ENCODE measurements at regions not wholly inside any gene's neighbourhood (a gene's known extent, or its start where the extent isn't known, plus 50 kb on each side); places are given as distances from the start of the nearest gene placed in this dataset.

DNA sequence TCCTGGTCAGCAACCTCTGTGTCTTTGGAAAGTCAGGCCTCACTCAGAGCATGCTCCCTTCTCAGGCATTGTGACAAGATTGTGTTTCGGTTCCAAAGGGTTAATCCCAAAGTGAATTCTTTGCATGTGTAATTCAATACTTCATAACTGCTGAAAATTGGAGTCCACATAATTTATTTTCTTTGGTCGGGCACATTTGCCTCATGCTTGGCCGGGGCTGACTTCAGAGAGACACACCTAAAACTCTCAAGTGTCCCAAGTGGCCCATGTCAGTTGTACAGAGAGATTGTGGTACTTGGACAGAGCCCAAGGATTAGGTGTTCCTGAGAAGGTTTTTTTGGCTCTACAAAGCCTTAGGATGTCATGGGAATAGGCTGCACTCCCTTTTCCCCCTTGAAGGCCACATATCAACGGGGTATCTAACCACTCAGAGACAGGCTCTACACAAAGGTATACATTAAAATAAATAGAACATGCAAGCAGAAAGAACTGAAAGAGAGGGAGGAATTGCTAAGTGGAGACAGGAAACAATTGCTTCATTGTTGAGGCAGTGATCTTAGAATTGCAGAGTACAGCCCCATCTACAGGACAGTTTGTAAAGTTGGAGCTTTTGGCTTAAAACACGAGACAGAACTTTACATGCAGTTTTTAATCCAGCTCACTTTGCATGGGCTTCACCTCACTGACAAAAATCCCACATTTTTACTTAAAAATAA is 1232.3 kb upstream of the ZEB2 start:
- no peaks in the 10 kb centered on the region for H3K27me3 ChIP-seq
- peak; percentile 78 to 93 for DNase-seq (ENCODE audit: low read depth in 1 of 2, low spot score in 1 of 2)
- TF ChIP-seq, protein P1, sequence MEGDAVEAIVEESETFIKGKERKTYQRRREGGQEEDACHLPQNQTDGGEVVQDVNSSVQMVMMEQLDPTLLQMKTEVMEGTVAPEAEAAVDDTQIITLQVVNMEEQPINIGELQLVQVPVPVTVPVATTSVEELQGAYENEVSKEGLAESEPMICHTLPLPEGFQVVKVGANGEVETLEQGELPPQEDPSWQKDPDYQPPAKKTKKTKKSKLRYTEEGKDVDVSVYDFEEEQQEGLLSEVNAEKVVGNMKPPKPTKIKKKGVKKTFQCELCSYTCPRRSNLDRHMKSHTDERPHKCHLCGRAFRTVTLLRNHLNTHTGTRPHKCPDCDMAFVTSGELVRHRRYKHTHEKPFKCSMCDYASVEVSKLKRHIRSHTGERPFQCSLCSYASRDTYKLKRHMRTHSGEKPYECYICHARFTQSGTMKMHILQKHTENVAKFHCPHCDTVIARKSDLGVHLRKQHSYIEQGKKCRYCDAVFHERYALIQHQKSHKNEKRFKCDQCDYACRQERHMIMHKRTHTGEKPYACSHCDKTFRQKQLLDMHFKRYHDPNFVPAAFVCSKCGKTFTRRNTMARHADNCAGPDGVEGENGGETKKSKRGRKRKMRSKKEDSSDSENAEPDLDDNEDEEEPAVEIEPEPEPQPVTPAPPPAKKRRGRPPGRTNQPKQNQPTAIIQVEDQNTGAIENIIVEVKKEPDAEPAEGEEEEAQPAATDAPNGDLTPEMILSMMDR (IDR thresholded peaks at IDR 0.05; ENCODE audit: low read depth, low read length) = peak; percentile 76
- no peaks in the 10 kb centered on the region for H3K36me3 ChIP-seq
- no peaks in the 10 kb centered on the region for H3K9me3 ChIP-seq (ENCODE audit: low read depth)
- H3K4me1 ChIP-seq (ENCODE audit: low read depth) = peaks cover 34% of the 10 kb centered on the region
- H3K4me3 ChIP-seq = no peak overlapping the region
- peak overlapping the region; percentile 34 for H3K27ac ChIP-seq

DNA sequence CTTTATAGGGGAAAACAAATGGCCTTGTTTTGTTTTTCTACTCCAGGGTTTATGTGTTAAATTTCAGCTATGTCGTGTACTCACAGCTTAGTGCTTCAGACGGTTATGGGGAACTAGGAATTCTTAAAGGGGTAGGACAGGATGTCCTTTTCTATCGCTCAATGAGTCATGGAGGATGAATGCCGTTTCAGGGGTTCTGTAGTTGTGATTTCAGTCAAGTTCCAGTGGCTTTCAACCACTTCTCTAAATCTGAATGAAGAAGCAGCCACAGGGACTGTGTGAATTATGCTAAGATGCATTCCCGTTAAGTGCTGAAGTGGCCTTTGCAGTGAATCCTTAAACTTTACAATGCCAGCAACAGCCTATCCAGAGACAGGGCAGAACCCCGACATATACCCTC is 1231.7 kb upstream of the ZEB2 start:
- no peaks in the 10 kb centered on the region for H3K27me3 ChIP-seq
- no peak overlapping the region for H3K27ac ChIP-seq
- H3K9me3 ChIP-seq (ENCODE audit: low read depth) = no peaks in the 10 kb centered on the region
- no peak overlapping the region for H3K4me3 ChIP-seq
- DNase-seq (ENCODE audit: low read depth in 1 of 2, low spot score in 1 of 2) = peak in 1 of 2 donors; percentile 74
- TF ChIP-seq, protein P1 (IDR thresholded peaks at IDR 0.05; ENCODE audit: low read depth, low read length) = no peak
- peaks cover 34% of the 10 kb centered on the region for H3K4me1 ChIP-seq (ENCODE audit: low read depth)
- H3K36me3 ChIP-seq = no peaks in the 10 kb centered on the region

DNA sequence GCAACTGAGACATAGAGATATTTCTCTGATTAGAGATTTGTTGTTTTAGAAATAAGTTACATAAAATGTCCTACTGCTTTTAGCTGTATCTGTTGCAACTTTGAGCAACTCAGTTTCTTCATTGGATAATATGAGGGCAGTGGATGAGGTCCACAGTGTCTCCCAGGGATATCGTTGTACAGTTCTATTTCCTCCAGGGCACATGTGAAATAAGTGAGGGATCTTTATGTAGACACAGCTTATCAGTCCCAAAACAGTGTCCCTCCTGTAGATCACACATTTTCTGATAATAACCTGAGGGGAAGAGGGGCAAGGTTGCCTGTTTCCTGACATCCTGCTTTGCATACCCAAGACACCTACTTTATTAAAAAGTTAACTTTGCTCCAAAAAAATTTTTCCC is 1231.2 kb upstream of the ZEB2 start:
- DNase-seq (ENCODE audit: low read depth in 1 of 2, low spot score in 1 of 2) = no peak
- Histone ChIP-seq H3K27ac (no peak overlapping the region), H3K4me3 (no peak overlapping the region), H3K27me3 (no peaks in the 10 kb centered on the region), H3K36me3 (no peaks in the 10 kb centered on the region), H3K4me1 (ENCODE audit: low read depth) (peaks cover 34% of the 10 kb centered on the region), H3K9me3 (ENCODE audit: low read depth) (no peaks in the 10 kb centered on the region)
- TF ChIP-seq, protein P1 (IDR thresholded peaks at IDR 0.05; ENCODE audit: low read depth, low read length) = no peak

DNA sequence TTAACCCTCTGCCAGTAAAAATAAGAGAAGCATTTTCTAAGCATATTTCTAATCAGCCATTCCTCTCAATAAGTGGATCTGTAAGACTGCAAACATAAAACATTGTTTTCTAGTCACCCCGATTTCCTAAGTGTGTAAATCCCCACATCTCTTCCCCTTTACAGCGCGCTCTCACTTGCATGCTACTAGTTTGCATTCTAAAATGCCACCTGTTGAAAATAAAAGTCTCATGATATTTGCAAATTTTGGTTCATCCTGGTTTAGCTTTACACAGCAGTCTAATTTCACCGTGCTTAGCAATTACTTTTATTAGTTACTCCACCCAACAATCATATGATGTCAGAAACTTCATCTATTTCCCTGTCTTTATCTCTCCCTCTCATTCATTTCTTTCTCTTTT is 1230.7 kb upstream of the ZEB2 start:
- no peaks in the 10 kb centered on the region for H3K9me3 ChIP-seq (ENCODE audit: low read depth)
- no peak overlapping the region for H3K27ac ChIP-seq
- no peaks in the 10 kb centered on the region for H3K27me3 ChIP-seq
- peaks cover 34% of the 10 kb centered on the region for H3K4me1 ChIP-seq (ENCODE audit: low read depth)
- H3K36me3 ChIP-seq = no peaks in the 10 kb centered on the region
- no peak overlapping the region for H3K4me3 ChIP-seq
- no peak for DNase-seq (ENCODE audit: low read depth in 1 of 2, low spot score in 1 of 2)
- TF ChIP-seq, protein P1 (IDR thresholded peaks at IDR 0.05; ENCODE audit: low read depth, low read length) = no peak

DNA sequence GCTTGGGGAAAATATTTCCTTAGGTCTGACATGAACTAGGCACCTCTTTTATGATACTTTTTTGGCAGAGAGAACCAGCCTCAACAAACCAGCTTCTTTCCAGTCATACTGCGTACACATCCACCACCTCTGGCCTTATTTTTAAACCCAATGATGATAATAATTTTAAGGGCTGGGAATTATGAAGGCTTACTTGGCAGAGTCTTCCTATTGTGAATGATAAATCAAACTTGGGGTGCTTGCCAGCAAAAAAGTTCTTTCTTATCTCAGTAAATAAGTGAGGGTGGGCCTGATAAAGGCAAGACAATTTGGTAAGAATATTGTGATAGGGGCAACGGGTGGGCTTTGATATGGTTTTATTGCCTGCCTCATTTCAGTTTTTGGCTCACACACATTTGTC is 1230.2 kb upstream of the ZEB2 start:
- Histone ChIP-seq H3K4me3 (no peak overlapping the region), H3K9me3 (ENCODE audit: low read depth) (no peaks in the 10 kb centered on the region), H3K4me1 (ENCODE audit: low read depth) (peaks cover 34% of the 10 kb centered on the region), H3K36me3 (no peaks in the 10 kb centered on the region), H3K27ac (no peak overlapping the region), H3K27me3 (no peaks in the 10 kb centered on the region)
- DNase-seq (ENCODE audit: low read depth in 1 of 2, low spot score in 1 of 2) = peak in 1 of 2 donors; percentile 50
- TF ChIP-seq, protein P1 (IDR thresholded peaks at IDR 0.05; ENCODE audit: low read depth, low read length) = no peak
